Ishikawa (cell line): ENCODE measurements at regions not wholly inside any gene's neighbourhood (a gene's known extent, or its start where the extent isn't known, plus 50 kb on each side); places are given as distances from the start of the nearest gene placed in this dataset.

Experiments used
- CEBPB ChIP-seq: IDR thresholded peaks from 2 replicates; pipeline ENCODE4 v1.6.1; 2012
- CREB1 ChIP-seq: IDR thresholded peaks from 2 replicates; pipeline ENCODE4 v1.6.1; 2012; ENCODE audit warnings: low read depth
- EGR1 ChIP-seq: IDR thresholded peaks from 2 replicates; pipeline ENCODE4 v1.6.1; 2012
- EP300 ChIP-seq: IDR thresholded peaks from 2 replicates; pipeline ENCODE4 v1.6.1; 2012; ENCODE audit warnings: borderline replicate concordance
- FOXM1 ChIP-seq: IDR thresholded peaks from 2 replicates; pipeline ENCODE4 v1.6.1; 2012; ENCODE audit warnings: low read depth, borderline replicate concordance
- MAX ChIP-seq: IDR thresholded peaks from 2 replicates; pipeline ENCODE4 v1.6.1; 2012
- NFIC ChIP-seq: IDR thresholded peaks from 2 replicates; pipeline ENCODE4 v1.6.1; 2012
- RAD21 ChIP-seq: IDR thresholded peaks from 2 replicates; pipeline ENCODE4 v1.6.1; 2012; ENCODE audit warnings: low read depth
- REST ChIP-seq: IDR thresholded peaks from 2 replicates; pipeline ENCODE4 v1.6.1; 2012; ENCODE audit warnings: low read depth, mild to moderate bottlenecking
- TAF1 ChIP-seq: IDR thresholded peaks from 2 replicates; pipeline ENCODE4 v1.6.1; 2012; ENCODE audit warnings: low read depth, mild to moderate bottlenecking
- TCF12 ChIP-seq: IDR thresholded peaks from 2 replicates; pipeline ENCODE4 v1.6.1; 2012; ENCODE audit warnings: low read depth
- TEAD4 ChIP-seq: IDR thresholded peaks from 2 replicates; pipeline ENCODE4 v1.6.1; 2012
- USF1 ChIP-seq: IDR thresholded peaks from 2 replicates; pipeline ENCODE4 v1.6.1; 2012
- YY1 ChIP-seq: IDR thresholded peaks from 2 replicates; pipeline ENCODE4 v1.6.1; 2012; ENCODE audit warnings: low read depth
- ZBTB7A ChIP-seq: IDR thresholded peaks from 2 replicates; pipeline ENCODE4 v1.6.1; 2012; ENCODE audit warnings: low read depth

GRCh38 chr2:46825939-46826568 is 89.6 kb downstream of the MCFD2 start:
- TF ChIP-seq YY1: no peak
- no peak for TF ChIP-seq TCF12
- TF ChIP-seq NFIC: no peak
- TF ChIP-seq EGR1: no peak
- no peak for TF ChIP-seq FOXM1
- no peak for TF ChIP-seq TEAD4
- TF ChIP-seq TAF1: no peak
- no peak for TF ChIP-seq USF1
- no peak for TF ChIP-seq REST
- no peak for TF ChIP-seq EP300
- TF ChIP-seq CREB1: no peak

GRCh38 chr2:46825231-46825938 is 90.2 kb downstream of the MCFD2 start:
- TF ChIP-seq NFIC (no peak), TEAD4 (no peak), CEBPB (no peak)

- no peak for TF ChIP-seq NFIC
- TF ChIP-seq MAX: no peak
- TF ChIP-seq TAF1: no peak
- TF ChIP-seq FOXM1: no peak
- no peak for TF ChIP-seq RAD21
- no peak for TF ChIP-seq REST
- no peak for TF ChIP-seq TEAD4
- TF ChIP-seq USF1: no peak
- no peak for TF ChIP-seq CEBPB
- no peak for TF ChIP-seq EP300
- TF ChIP-seq CREB1: no peak
- no peak for TF ChIP-seq EGR1
Measured at GRCh38 chr2:46824611-46825010, 91.0 kb downstream of the MCFD2 start.

GRCh38 chr2:46821600-46821999 is 94.0 kb downstream of the MCFD2 start:
- TF ChIP-seq CEBPB: no peak
- TF ChIP-seq FOXM1: no peak
- TF ChIP-seq CREB1: no peak
- TF ChIP-seq USF1: no peak
- no peak for TF ChIP-seq TCF12
- TF ChIP-seq NFIC: no peak
- TF ChIP-seq YY1: no peak
- TF ChIP-seq TAF1: no peak
- no peak for TF ChIP-seq REST
- TF ChIP-seq ZBTB7A: no peak
- no peak for TF ChIP-seq MAX
- TF ChIP-seq TEAD4: no peak
- TF ChIP-seq RAD21: no peak
- no peak for TF ChIP-seq EGR1
- no peak for TF ChIP-seq EP300
